ENCODE measurements at regions not wholly inside any gene's neighbourhood (a gene's known extent, or its start where the extent isn't known, plus 50 kb on each side); places are given as distances from the start of the nearest gene placed in this dataset.

GRCh38 chr2:64704161-64704560, 50.4 kb upstream of the SERTAD2 start:
- intact Hi-C loops (cut with micrococcal nuclease; ENCODE audit: unreplicated experiment), result no loop called here
- Histone ChIP-seq H3K4me3 (ENCODE audit: low read depth, low read length, poor library complexity, severe bottlenecking) (no peak overlapping the region), H3K4me1 (ENCODE audit: insufficient read depth, low read length, poor library complexity, severe bottlenecking) (no peaks in the 10 kb centered on the region), H3K27ac (ENCODE audit: low read depth, low read length, poor library complexity, severe bottlenecking) (no peak overlapping the region), H3K27me3 (replicated peaks; ENCODE audit: insufficient read depth, low read depth, low read length, poor library complexity) (no peaks in the 10 kb centered on the region), H3K36me3 (ENCODE audit: insufficient read depth, low read length, poor library complexity, severe bottlenecking) (no peaks in the 10 kb centered on the region), H3K9me3 (ENCODE audit: low read depth, low read length, poor library complexity, severe bottlenecking) (no peaks in the 10 kb centered on the region)
- ChIA-PET CTCF (no interaction called here), POLR2A (ENCODE audit: low non-redundant PET) (no interaction called here)
- no peak for TF ChIP-seq CTCF (conservative IDR thresholded peaks at IDR 0.05; ENCODE audit: low read depth, low read length)
- no peak for TF ChIP-seq EZH2 (IDR thresholded peaks at IDR 0.05; ENCODE audit: borderline replicate concordance, low read depth, low read length, poor library complexity, severe bottlenecking)
- no TSS peak for BruUV-seq (replicated peaks)
- no peak for DNase-seq (ENCODE audit: low spot score)

DNA sequence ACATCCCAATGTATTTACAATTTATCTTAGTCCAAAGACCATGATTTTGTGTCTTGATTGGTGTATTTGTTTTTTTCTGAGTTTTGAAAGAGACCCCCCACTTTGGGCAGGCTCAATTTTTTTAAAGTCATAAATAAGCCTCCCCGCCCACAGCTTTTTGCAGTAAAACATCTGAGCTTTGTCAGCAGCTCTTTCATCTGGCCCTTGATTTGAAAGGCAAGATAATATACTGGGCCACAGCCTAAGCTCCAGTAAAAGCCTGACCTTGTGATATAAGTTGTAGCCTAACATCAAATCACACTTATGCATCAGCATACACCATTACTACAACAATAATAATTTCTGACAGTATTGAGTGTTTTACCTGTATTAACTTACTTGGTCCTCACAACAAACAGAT, 51.3 kb upstream of the SERTAD2 start:
- intact Hi-C loops (cut with micrococcal nuclease; ENCODE audit: unreplicated experiment), result no loop called here
- Histone ChIP-seq H3K36me3 (ENCODE audit: insufficient read depth, low read length, poor library complexity, severe bottlenecking) (no peaks in the 10 kb centered on the region), H3K27ac (ENCODE audit: low read depth, low read length, poor library complexity, severe bottlenecking) (no peak overlapping the region), H3K4me1 (ENCODE audit: insufficient read depth, low read length, poor library complexity, severe bottlenecking) (no peaks in the 10 kb centered on the region), H3K27me3 (replicated peaks; ENCODE audit: insufficient read depth, low read depth, low read length, poor library complexity) (no peaks in the 10 kb centered on the region), H3K9me3 (ENCODE audit: low read depth, low read length, poor library complexity, severe bottlenecking) (no peaks in the 10 kb centered on the region), H3K4me3 (ENCODE audit: low read depth, low read length, poor library complexity, severe bottlenecking) (no peak overlapping the region)
- CTCF ChIA-PET, result no interaction called here
- POLR2A ChIA-PET (ENCODE audit: low non-redundant PET), result no interaction called here
- TF ChIP-seq EZH2 (IDR thresholded peaks at IDR 0.05; ENCODE audit: borderline replicate concordance, low read depth, low read length, poor library complexity, severe bottlenecking) (no peak), CTCF (conservative IDR thresholded peaks at IDR 0.05; ENCODE audit: low read depth, low read length) (no peak)
- BruUV-seq (replicated peaks), result no TSS peak
- DNase-seq (ENCODE audit: low spot score), result no peak

DNA sequence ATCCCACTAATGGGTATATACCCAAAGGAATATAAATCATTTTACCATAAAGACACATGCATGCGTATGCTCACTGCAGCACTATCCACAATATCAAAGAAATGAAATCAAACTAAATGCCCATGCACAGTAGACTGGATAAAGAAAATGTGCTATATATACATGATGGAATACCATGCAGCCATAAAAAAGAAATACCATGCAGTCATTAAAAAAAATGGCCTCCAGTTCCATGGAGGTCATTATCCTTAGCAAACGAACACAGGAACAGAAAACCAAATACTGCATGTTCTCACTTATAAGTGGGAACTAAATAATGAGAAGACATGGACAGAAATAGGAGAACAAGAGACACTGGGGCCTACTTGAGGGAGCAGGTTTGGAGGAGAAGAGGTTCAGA, 53.6 kb upstream of the SERTAD2 start:
- no peak overlapping the region for H3K27ac ChIP-seq (ENCODE audit: low read depth, low read length, poor library complexity, severe bottlenecking)
- no TSS peak for BruUV-seq (replicated peaks)

More for the DNA sequence above, 53.6 kb upstream of the SERTAD2 start:
- Histone ChIP-seq H3K36me3 (ENCODE audit: insufficient read depth, low read length, poor library complexity, severe bottlenecking) (no peaks in the 10 kb centered on the region), H3K4me1 (ENCODE audit: insufficient read depth, low read length, poor library complexity, severe bottlenecking) (peaks cover 5% of the 10 kb centered on the region), H3K27me3 (replicated peaks; ENCODE audit: insufficient read depth, low read depth, low read length, poor library complexity) (no peaks in the 10 kb centered on the region), H3K9me3 (ENCODE audit: low read depth, low read length, poor library complexity, severe bottlenecking) (no peaks in the 10 kb centered on the region), H3K4me3 (ENCODE audit: low read depth, low read length, poor library complexity, severe bottlenecking) (no peak overlapping the region)
- TF ChIP-seq CTCF (conservative IDR thresholded peaks at IDR 0.05; ENCODE audit: low read depth, low read length) (no peak), EZH2 (IDR thresholded peaks at IDR 0.05; ENCODE audit: borderline replicate concordance, low read depth, low read length, poor library complexity, severe bottlenecking) (no peak)
- intact Hi-C loops (cut with micrococcal nuclease; ENCODE audit: unreplicated experiment), result no loop called here
- ChIA-PET CTCF (no interaction called here), POLR2A (ENCODE audit: low non-redundant PET) (no interaction called here)
- no peak for DNase-seq (ENCODE audit: low spot score)

Measured in A673 (cell line).